ENCODE measurements at regions not wholly inside any gene's neighbourhood (a gene's known extent, or its start where the extent isn't known, plus 50 kb on each side); places are given as distances from the start of the nearest gene placed in this dataset.

DNA sequence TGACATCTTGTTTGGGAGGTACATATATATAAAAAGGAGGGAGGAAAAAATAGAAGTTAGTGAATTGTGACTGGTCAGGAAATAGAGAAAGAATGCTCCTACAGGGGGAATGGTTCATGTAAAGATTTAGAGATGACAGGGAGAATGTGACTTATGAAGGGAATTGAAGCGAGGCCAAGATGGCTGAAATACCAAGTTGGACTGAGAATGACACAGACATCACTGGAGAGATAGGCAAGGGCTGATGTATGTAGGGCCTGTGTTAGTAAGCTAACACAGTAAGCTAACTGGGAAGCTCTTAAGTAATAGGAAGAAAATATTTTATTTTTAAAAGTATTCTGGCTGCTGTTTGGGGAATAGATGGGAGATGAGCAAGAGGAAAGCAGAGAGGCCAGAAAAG is 286.3 kb downstream of the NNT start:
- no peak overlapping the region for H3K4me3 ChIP-seq
- H3K27ac ChIP-seq = no peak overlapping the region
- H3K4me1 ChIP-seq = no peaks in the 10 kb centered on the region
- no peak for TF ChIP-seq EP300 (IDR thresholded peaks at IDR 0.05; ENCODE audit: low read depth)
- no peak for TF ChIP-seq POLR2AphosphoS5 (IDR thresholded peaks at IDR 0.05)
- no peak for TF ChIP-seq CTCF (IDR thresholded peaks at IDR 0.05)
- TF ChIP-seq POLR2A (IDR thresholded peaks at IDR 0.05) = no peak
- intact Hi-C loops (cut with DNase I; ENCODE audit: low total_unique reads) (no loop called here), in situ Hi-C loops (cut with MboI; ENCODE audit: low pct_ligation_motif_present in 1 of 4, low pct_unique_long_range_greater_than_20kb in 1 of 4, low sequenced_read_pairs in 3 of 4) (no loop called here)
- no peaks in the 10 kb centered on the region for H3K27me3 ChIP-seq
- no peaks in the 10 kb centered on the region for H3K9me3 ChIP-seq
- DNase-seq = no peak
- 53 to 63% methylated on average over 1 of the region's 1 CpG for WGBS, 2 donors (ENCODE audit: low coverage in 1 of 2)
- no peaks in the 10 kb centered on the region for H3K36me3 ChIP-seq

- no peaks in the 10 kb centered on the region for H3K9me3 ChIP-seq
- in situ Hi-C loops (cut with MboI; ENCODE audit: low pct_ligation_motif_present in 1 of 4, low pct_unique_long_range_greater_than_20kb in 1 of 4, low sequenced_read_pairs in 3 of 4) = no loop called here
- H3K36me3 ChIP-seq = no peaks in the 10 kb centered on the region
- H3K4me1 ChIP-seq = no peaks in the 10 kb centered on the region
- H3K27ac ChIP-seq = no peak overlapping the region
- DNase-seq = no peak
- no peak for TF ChIP-seq POLR2A (IDR thresholded peaks at IDR 0.05)
- no peak for TF ChIP-seq EP300 (IDR thresholded peaks at IDR 0.05; ENCODE audit: low read depth)
- no peaks in the 10 kb centered on the region for H3K27me3 ChIP-seq
- 17 to 77% methylated on average over 1 of the region's 1 CpG for WGBS, 2 donors (ENCODE audit: low coverage in 1 of 2)
- H3K4me3 ChIP-seq = no peak overlapping the region
- intact Hi-C loops (cut with DNase I; ENCODE audit: low total_unique reads) = no loop called here
Observed at GRCh38 chr5:43875741-43876140, 272.8 kb downstream of the NNT start.

GRCh38 chr5:43874772-43875171 is 271.8 kb downstream of the NNT start:
- TF ChIP-seq POLR2A (IDR thresholded peaks at IDR 0.05) = no peak
- TF ChIP-seq EP300 (IDR thresholded peaks at IDR 0.05; ENCODE audit: low read depth) = no peak
- no peak for TF ChIP-seq POLR2AphosphoS5 (IDR thresholded peaks at IDR 0.05)
- TF ChIP-seq CTCF (IDR thresholded peaks at IDR 0.05) = no peak
- Histone ChIP-seq H3K4me3 (no peak overlapping the region), H3K9me3 (no peaks in the 10 kb centered on the region), H3K4me1 (no peaks in the 10 kb centered on the region), H3K36me3 (no peaks in the 10 kb centered on the region), H3K27me3 (no peaks in the 10 kb centered on the region), H3K27ac (no peak overlapping the region)
- WGBS, 2 donors (ENCODE audit: low coverage in 1 of 2) = 48 to 63% methylated on average over 2 to 3 of the region's 3 CpGs
- no peak for DNase-seq
- intact Hi-C loops (cut with DNase I; ENCODE audit: low total_unique reads) (no loop called here), in situ Hi-C loops (cut with MboI; ENCODE audit: low pct_ligation_motif_present in 1 of 4, low pct_unique_long_range_greater_than_20kb in 1 of 4, low sequenced_read_pairs in 3 of 4) (no loop called here)

DNA sequence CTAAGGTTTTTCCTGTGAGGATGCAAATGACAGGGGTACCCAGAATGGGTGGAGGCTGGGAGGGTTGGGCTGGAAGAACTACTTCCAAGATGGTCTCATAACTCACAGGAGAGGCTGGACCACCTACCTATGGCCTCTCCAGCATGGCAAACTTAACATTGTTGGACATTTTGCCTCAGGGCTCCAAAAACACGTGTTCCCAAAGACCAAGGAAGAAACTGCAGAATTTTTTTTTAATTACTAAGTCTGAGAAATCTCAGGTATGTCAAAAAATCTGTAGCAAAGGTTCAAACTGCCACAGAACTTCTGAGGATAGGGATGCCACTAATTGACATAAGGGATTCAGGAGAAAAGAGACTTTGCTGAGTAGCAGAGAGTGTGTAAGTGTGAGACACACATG is 270.8 kb downstream of the NNT start:
- Histone ChIP-seq H3K27me3 (no peaks in the 10 kb centered on the region), H3K36me3 (no peaks in the 10 kb centered on the region), H3K9me3 (no peaks in the 10 kb centered on the region), H3K4me3 (no peak overlapping the region), H3K4me1 (no peaks in the 10 kb centered on the region), H3K27ac (no peak overlapping the region)
- no peak for DNase-seq
- WGBS, 2 donors (ENCODE audit: low coverage in 1 of 2) = 27% methylated on average over 1 of the region's 1 CpG; no CpG with 5 or more reads in 1 of the 2 donors
- intact Hi-C loops (cut with DNase I; ENCODE audit: low total_unique reads) (no loop called here), in situ Hi-C loops (cut with MboI; ENCODE audit: low pct_ligation_motif_present in 1 of 4, low pct_unique_long_range_greater_than_20kb in 1 of 4, low sequenced_read_pairs in 3 of 4) (no loop called here)
- no peak for TF ChIP-seq POLR2AphosphoS5 (IDR thresholded peaks at IDR 0.05)
- TF ChIP-seq EP300 (IDR thresholded peaks at IDR 0.05; ENCODE audit: low read depth) = no peak
- TF ChIP-seq CTCF (IDR thresholded peaks at IDR 0.05) = no peak
- no peak for TF ChIP-seq POLR2A (IDR thresholded peaks at IDR 0.05)

- Histone ChIP-seq H3K36me3 (no peaks in the 10 kb centered on the region), H3K9me3 (no peaks in the 10 kb centered on the region), H3K4me3 (no peak overlapping the region), H3K4me1 (no peaks in the 10 kb centered on the region), H3K27me3 (no peaks in the 10 kb centered on the region), H3K27ac (no peak overlapping the region)
- in situ Hi-C loops (cut with MboI; ENCODE audit: low pct_ligation_motif_present in 1 of 4, low pct_unique_long_range_greater_than_20kb in 1 of 4, low sequenced_read_pairs in 3 of 4) (no loop called here), intact Hi-C loops (cut with DNase I; ENCODE audit: low total_unique reads) (no loop called here)
- TF ChIP-seq POLR2AphosphoS5 (IDR thresholded peaks at IDR 0.05) (no peak), EP300 (IDR thresholded peaks at IDR 0.05; ENCODE audit: low read depth) (no peak), POLR2A (IDR thresholded peaks at IDR 0.05) (no peak), CTCF (IDR thresholded peaks at IDR 0.05) (no peak)
- no peak for DNase-seq
Observed at GRCh38 chr5:43859309-43859708, 256.3 kb downstream of the NNT start.
